Panc1 (cell line): ENCODE measurements at regions not wholly inside any gene's neighbourhood (a gene's known extent, or its start where the extent isn't known, plus 50 kb on each side); places are given as distances from the start of the nearest gene placed in this dataset.
"Not testable (repeated sequence)": the region's sequence is repeated elsewhere in the genome, so short reads cannot be mapped to it uniquely, and the experiment has no call there.

ENCODE experiments used
- ATAC-seq: fragments of 200-7000 bp; cut with Tn5 transposase; 2 replicates; pipeline ENCODE4 v1.9.1; 2020; ENCODE audit warnings: mild to moderate bottlenecking, moderate library complexity
- BruUV-seq: library from RNA; stranded (reverse); fragments of 400-500 nt; replicated peaks from 2 replicates; lab custom pipeline; 2021; lab: Mats Ljungman, UMichigan
- CTCF ChIA-PET: fragments of 300-600 bp; sonication (Branson Sonifier 250); formaldehyde crosslinking; loops from one replicate; lab custom pipeline; 2022; ENCODE audit warnings: antibody characterized with exemption; lab: Charles Lee
- POLR2A ChIA-PET: fragments of 300-600 bp; sonication (Branson Sonifier 250); formaldehyde crosslinking; loops from one replicate; lab custom pipeline; 2022; ENCODE audit warnings: antibody characterized with exemption; lab: Charles Lee
- DNase-seq: peaks from one replicate; pipeline ENCODE4 v3.0.0-alpha.2; 2010; ENCODE audit warnings: low read depth, low spot score
- H3K27ac ChIP-seq: 2 replicates; pipeline ENCODE4 v1.5.1; 2011; ENCODE audit warnings: mild to moderate bottlenecking, low read length, inconsistent platforms
- H3K27me3 ChIP-seq: fragments of 200-500 bp; sonication (Bioruptor generic); 2 replicates; pipeline ENCODE4 v1.6.0; 2014; ENCODE audit warnings: low read length, inconsistent platforms; ENCODE audit not compliant: control insufficient read depth, insufficient read depth
- H3K36me3 ChIP-seq: fragments of 200-500 bp; sonication (Bioruptor generic); 2 replicates; pipeline ENCODE4 v1.5.1; 2014; ENCODE audit warnings: inconsistent platforms, mild to moderate bottlenecking, low read length, moderate library complexity; ENCODE audit not compliant: control insufficient read depth, insufficient read depth
- H3K4me1 ChIP-seq: 2 replicates; pipeline ENCODE4 v1.5.1; 2011; ENCODE audit warnings: inconsistent platforms, mild to moderate bottlenecking, low read length, moderate library complexity; ENCODE audit not compliant: control insufficient read depth, insufficient read depth
- H3K4me3 ChIP-seq, 2 experiments: 2 replicates each; pipeline ENCODE4 v1.5.1; 2011 to 2012; ENCODE audit warnings: low read depth in 2 of 2, low read length in 2 of 2, mild to moderate bottlenecking in 2 of 2, inconsistent platforms in 1 of 2, moderate library complexity in 1 of 2
- H3K9me3 ChIP-seq: fragments of 200-500 bp; sonication (Bioruptor generic); 2 replicates; pipeline ENCODE4 v1.5.1; 2014; ENCODE audit warnings: low read depth, mild to moderate bottlenecking, inconsistent platforms, low read length, moderate library complexity; ENCODE audit not compliant: control insufficient read depth, insufficient read depth
- POLR2AphosphoS5 ChIP-seq: IDR thresholded peaks from 2 replicates; pipeline ENCODE4 v1.6.1; 2012; ENCODE audit warnings: mild to moderate bottlenecking, low read depth, low read length, moderate library complexity
- SIN3A ChIP-seq: IDR thresholded peaks from 2 replicates; pipeline ENCODE4 v1.6.1; 2012; ENCODE audit warnings: low read depth, mild to moderate bottlenecking, low read length, moderate library complexity, borderline replicate concordance; ENCODE audit not compliant: insufficient read depth
- TCF7L2 ChIP-seq: IDR thresholded peaks from 2 replicates; pipeline ENCODE4 v1.6.1; 2011; ENCODE audit warnings: mild to moderate bottlenecking, low read depth, low read length, inconsistent platforms
- in situ Hi-C: cut with HindIII; loops from 2 replicates; pipeline ENCODE4 v1.10.0; 2016; ENCODE audit warnings: low sequenced_read_pairs, low pct_unique_long_range_greater_than_20kb
- intact Hi-C: fragments of 100-400 bp; cut with micrococcal nuclease; formaldehyde crosslinking; loops from one replicate; pipeline ENCODE4 v1.10.0; 2022; ENCODE audit not compliant: unreplicated experiment
- TF ChIP-seq, protein P1 (sequence below), 2 experiments: IDR thresholded peaks; 2 replicates each; pipeline ENCODE4 v1.6.1; 2011 to 2012; ENCODE audit warnings: low read depth in 2 of 2, control low read depth in 1 of 2, low read length in 1 of 2, mild to moderate bottlenecking in 1 of 2, moderate library complexity in 1 of 2; ENCODE audit not compliant: insufficient read depth in 1 of 2
- TF ChIP-seq, protein P2 (sequence below): fragments of 450-650 bp; IDR thresholded peaks from 2 replicates; pipeline ENCODE4 v1.5.1; 2017; ENCODE audit warnings: mild to moderate bottlenecking

GRCh38 chr5:53263151-53263550 lies 153.6 kb upstream of the MOCS2 start:
- Histone ChIP-seq H3K36me3 (no peaks in the 10 kb centered on the region), H3K27me3 (no peaks in the 10 kb centered on the region), H3K9me3 (no peaks in the 10 kb centered on the region), H3K27ac (no peak overlapping the region), H3K4me1 (no peaks in the 10 kb centered on the region), H3K4me3 (no peak overlapping the region)
- CTCF ChIA-PET = no interaction called here
- no peak for ATAC-seq
- intact Hi-C loops = loop anchor here (5.0 kb wide), 2 partner anchors 954 to 969 kb away; no protein-coding TSS in a partner anchor
- no TSS peak for BruUV-seq
- no peak for DNase-seq
- TF ChIP-seq TCF7L2 (no peak), SIN3A (no peak), POLR2AphosphoS5 (no peak)
- TF ChIP-seq, protein P1, sequence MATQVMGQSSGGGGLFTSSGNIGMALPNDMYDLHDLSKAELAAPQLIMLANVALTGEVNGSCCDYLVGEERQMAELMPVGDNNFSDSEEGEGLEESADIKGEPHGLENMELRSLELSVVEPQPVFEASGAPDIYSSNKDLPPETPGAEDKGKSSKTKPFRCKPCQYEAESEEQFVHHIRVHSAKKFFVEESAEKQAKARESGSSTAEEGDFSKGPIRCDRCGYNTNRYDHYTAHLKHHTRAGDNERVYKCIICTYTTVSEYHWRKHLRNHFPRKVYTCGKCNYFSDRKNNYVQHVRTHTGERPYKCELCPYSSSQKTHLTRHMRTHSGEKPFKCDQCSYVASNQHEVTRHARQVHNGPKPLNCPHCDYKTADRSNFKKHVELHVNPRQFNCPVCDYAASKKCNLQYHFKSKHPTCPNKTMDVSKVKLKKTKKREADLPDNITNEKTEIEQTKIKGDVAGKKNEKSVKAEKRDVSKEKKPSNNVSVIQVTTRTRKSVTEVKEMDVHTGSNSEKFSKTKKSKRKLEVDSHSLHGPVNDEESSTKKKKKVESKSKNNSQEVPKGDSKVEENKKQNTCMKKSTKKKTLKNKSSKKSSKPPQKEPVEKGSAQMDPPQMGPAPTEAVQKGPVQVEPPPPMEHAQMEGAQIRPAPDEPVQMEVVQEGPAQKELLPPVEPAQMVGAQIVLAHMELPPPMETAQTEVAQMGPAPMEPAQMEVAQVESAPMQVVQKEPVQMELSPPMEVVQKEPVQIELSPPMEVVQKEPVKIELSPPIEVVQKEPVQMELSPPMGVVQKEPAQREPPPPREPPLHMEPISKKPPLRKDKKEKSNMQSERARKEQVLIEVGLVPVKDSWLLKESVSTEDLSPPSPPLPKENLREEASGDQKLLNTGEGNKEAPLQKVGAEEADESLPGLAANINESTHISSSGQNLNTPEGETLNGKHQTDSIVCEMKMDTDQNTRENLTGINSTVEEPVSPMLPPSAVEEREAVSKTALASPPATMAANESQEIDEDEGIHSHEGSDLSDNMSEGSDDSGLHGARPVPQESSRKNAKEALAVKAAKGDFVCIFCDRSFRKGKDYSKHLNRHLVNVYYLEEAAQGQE (IDR thresholded peaks at IDR 0.05; ENCODE audit: insufficient read depth in 1 of 2, low read depth in 2 of 2, low read length in 1 of 2) = no peak
- TF ChIP-seq, protein P2, sequence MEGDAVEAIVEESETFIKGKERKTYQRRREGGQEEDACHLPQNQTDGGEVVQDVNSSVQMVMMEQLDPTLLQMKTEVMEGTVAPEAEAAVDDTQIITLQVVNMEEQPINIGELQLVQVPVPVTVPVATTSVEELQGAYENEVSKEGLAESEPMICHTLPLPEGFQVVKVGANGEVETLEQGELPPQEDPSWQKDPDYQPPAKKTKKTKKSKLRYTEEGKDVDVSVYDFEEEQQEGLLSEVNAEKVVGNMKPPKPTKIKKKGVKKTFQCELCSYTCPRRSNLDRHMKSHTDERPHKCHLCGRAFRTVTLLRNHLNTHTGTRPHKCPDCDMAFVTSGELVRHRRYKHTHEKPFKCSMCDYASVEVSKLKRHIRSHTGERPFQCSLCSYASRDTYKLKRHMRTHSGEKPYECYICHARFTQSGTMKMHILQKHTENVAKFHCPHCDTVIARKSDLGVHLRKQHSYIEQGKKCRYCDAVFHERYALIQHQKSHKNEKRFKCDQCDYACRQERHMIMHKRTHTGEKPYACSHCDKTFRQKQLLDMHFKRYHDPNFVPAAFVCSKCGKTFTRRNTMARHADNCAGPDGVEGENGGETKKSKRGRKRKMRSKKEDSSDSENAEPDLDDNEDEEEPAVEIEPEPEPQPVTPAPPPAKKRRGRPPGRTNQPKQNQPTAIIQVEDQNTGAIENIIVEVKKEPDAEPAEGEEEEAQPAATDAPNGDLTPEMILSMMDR = no peak
- POLR2A ChIA-PET = no interaction called here
- in situ Hi-C loops = no loop called here

- ChIA-PET CTCF (no interaction called here), POLR2A (no interaction called here)
- intact Hi-C loops (no loop called here), in situ Hi-C loops (no loop called here)
- no TSS peak for BruUV-seq
- no peaks in the 10 kb centered on the region for H3K27me3 ChIP-seq
- no peaks in the 10 kb centered on the region for H3K9me3 ChIP-seq
- H3K4me3 ChIP-seq = no peak overlapping the region
- H3K27ac ChIP-seq = no peak overlapping the region
- no peak for DNase-seq
- H3K36me3 ChIP-seq = no peaks in the 10 kb centered on the region
- no peak for ATAC-seq
- TF ChIP-seq, protein P2 = no peak
- TF ChIP-seq TCF7L2 = no peak
- no peak for TF ChIP-seq POLR2AphosphoS5
- TF ChIP-seq SIN3A = no peak
- TF ChIP-seq, protein P1 (IDR thresholded peaks at IDR 0.05; ENCODE audit: insufficient read depth in 1 of 2, low read depth in 2 of 2, low read length in 1 of 2) = no peak
- no peaks in the 10 kb centered on the region for H3K4me1 ChIP-seq
These were observed 155.5 kb upstream of the MOCS2 start for GRCh38 chr5:53265043-53265442.

DNA sequence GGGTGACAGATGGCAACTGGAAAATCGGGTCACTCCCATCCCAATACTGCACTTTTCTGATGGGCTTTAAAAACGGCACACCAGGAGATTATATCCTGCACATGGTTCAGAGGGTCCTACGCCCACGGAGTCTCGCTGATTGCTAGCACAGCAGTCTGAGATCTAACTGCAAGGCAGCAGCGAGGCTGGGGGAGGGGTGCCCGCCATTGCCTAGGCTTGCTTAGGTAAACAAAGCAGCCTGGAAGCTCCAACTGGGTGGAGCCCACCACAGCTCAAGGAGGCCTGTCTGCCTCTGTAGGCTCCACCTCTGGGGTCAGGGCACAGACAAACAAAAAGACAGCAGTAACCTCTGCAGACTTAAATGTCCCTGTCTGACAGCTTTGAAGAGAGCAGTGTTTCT lies 158.7 kb upstream of the MOCS2 start:
- H3K4me1 ChIP-seq, BruUV-seq, intact Hi-C loops, H3K27ac ChIP-seq, CTCF ChIA-PET, in situ Hi-C loops, H3K27me3 ChIP-seq, H3K36me3 ChIP-seq, H3K9me3 ChIP-seq, DNase-seq, H3K4me3 ChIP-seq, ATAC-seq, POLR2A ChIA-PET: not testable (repeated sequence)
